ENCODE measurements at regions not wholly inside any gene's neighbourhood (a gene's known extent, or its start where the extent isn't known, plus 50 kb on each side); places are given as distances from the start of the nearest gene placed in this dataset.
"Not testable (repeated sequence)": the region's sequence is repeated elsewhere in the genome, so short reads cannot be mapped to it uniquely, and the experiment has no call there.

DNA sequence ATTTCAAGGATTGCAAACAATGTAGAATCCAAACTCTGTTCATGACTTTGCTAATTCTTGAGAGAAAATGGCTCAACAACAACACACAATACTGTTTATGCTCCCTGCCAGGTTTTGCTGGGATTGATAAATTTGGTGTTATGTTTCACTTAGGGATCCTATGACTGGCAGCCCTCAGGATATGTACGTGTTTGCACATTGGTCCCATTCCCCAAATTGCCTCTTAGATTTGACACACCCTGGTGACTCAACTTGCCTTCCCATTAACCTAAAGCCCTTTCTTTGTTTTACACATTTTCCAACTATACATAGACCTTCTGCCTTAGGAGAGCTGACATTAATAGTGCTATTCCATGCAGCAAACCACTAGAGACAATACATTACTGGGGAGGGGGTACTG is 809.4 kb upstream of the AMELY start:
- DNase-seq, result no peak

DNA sequence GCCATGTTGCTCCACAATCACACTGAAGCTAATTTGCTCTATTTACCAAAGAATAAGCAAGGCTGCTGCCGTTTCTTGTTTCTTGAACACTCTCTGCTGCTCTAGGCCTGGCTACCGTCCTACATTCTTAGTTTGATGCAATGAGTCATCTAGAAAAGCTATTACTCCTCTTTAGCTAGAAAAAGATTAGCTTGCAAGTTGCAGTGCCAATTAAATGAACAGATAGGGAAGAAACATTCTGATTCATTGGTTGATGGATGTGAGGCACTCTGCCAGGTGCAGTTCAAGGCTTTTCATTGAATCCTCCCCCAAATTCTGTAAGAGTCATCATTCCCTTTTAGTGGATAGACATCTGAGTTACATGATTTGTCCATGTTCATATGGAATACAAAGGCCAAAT is 807.7 kb upstream of the AMELY start:
- no peak for DNase-seq

DNA sequence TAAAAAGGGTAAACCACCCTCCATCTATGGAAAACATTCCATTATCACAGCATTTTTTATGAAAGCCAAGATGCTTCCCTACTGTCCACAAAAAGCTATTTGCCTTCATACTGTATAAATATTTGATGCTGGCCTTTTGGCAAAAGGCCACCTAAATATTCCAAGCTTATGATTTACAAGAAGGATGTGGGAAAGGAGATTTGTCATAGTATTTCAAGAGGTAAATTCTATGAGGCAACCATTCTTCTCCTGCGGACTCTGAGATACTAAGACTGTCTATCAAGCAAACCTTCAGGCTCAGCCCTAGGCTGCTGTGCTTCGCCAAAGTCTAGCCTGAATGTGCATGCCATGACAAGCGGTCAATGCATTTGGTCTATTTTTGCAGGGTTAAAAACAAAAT is 807.1 kb upstream of the AMELY start:
- DNase-seq, result no peak

DNA sequence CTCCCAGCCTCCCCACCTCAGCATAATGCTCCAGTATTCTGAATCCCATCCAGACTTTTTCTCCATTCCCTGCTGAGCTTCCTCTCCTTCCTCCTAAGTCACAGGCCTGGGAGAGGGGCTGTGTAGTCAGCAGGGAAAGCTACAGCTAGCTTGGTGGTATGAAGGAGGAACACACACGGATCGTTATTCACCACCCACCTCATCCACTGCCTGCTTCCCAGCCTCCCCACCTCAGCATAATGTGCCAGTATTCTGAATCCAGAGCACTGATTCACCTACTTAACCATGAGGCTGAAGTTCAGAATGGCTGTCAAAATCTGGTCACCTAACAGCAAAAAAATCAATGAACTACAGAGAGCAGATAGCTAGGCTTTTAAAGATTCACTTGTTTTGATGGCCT is 806.6 kb upstream of the AMELY start:
- DNase-seq, result no peak

DNA sequence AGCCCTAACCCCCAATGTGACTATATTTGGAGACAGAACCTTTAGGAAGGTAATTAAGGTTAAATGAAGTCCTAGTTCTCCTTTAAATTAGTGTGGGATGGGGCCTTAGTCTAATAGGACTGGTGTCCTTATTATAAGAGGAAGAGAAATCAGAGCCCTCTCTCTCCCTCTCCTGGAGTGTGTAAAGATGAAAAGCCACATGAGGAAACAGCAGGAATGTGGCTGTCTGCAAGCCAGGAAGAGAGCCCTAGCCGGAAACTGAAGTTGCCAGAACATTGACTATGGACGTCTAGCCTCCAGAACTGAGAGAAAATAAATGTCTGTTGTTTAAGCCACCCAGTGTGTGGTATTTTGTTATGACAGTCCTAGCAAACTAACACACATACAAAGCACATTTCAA is 802.9 kb upstream of the AMELY start:
- DNase-seq, result no peak

DNA sequence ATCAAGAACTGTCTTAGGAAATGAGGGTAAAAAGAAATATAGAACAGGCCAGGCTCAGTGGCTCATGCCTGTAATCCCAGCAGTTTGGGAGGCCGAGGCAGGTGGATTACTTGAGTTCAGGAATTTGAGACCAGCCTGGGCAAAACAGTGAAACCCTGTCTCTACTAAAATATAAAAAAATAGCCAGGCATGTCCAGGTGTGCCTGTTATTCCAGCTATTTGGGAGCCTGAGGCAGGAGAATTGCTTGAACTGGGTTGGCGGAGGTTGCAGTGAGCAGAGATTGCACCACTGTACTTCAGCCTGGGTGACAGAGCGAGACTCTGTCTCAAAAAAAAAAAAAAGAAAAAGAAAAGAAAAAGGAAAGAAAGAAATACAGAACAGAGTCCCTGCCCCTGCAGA is 802.2 kb upstream of the AMELY start:
- not testable (repeated sequence) for DNase-seq

DNA sequence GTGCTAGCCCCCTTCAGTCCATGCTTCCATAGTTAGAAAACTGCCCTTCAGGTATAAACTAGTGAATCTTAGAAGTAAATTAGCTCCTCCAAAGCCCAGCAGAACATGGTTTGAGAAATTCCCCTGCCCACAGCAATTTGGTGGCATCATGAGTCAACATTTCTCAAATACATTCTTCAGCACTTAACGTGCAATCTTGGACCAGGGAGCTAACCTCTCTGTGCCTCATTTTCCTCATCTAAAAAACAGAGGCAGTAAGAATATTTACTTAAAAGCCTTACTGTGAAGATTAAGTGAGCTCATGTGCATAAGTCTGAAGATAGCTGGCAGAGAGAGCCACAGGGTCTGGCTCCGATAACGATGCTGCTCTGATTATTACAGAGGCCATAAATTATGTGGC is 800.7 kb upstream of the AMELY start:
- DNase-seq, result no peak

DNA sequence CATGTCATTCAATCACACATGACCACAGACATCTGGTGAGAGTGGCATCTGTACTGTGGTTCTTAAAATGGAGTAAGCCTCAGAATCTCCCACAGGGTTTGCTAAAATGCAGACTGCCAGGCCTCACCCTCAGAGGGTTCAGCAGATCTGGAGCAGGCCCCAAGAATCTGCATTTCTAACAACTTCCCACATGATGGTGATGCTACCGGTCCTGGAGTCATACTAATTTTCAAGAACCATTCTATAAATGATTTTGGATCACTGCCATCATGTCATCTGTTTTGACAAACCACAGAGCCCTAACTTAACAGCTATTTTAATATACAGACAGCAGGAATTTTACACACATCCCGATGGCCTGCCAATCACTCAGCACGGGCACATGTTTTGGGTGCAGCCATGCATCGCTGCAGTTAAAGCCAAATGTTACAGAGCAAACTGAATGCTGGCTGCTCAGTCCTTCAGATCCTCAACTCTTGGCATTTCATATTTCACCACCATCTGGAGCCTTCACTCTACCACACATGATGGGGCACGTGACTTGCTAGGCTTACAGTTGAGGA is 792.1 kb upstream of the AMELY start:
- no peak for DNase-seq

DNA sequence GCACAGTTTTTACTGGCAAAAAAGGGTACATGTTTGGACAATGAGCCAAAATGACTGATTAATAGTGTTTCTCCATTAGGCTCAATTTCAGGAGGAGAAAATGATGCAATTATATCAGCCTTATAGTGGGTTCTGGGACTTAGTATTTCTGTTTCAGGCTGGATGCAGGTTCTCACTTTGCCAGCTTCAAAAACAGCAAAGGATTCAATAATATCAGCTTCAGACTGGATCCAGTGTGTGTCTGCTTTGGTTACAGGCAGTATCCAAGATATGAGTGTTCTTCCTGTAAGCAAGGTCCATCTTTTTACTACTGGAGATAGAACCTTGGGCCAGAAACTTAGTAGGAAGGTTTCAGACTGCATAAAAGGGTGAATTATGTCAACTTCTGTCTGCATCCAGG is 790.9 kb upstream of the AMELY start:
- DNase-seq, result no peak

DNA sequence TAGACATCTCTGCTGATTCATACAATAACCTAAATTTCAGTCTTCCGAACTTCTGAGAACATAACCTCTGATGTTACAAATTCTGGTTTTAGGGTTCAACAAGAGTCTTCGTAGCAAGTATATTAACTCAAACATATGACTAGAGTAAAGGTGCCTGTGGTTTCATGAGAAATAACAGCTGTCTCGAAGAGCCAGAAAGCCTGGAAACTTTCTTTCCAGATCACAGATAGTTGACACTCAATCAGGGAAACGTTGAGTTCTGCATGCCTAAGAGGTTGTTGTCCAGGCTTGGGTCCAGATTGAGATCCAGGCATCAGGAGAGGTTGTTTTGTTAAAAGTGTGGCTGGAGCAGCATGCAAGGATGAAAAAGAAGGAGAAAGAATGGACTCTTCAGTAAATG is 790.1 kb upstream of the AMELY start:
- no peak for DNase-seq

DNA sequence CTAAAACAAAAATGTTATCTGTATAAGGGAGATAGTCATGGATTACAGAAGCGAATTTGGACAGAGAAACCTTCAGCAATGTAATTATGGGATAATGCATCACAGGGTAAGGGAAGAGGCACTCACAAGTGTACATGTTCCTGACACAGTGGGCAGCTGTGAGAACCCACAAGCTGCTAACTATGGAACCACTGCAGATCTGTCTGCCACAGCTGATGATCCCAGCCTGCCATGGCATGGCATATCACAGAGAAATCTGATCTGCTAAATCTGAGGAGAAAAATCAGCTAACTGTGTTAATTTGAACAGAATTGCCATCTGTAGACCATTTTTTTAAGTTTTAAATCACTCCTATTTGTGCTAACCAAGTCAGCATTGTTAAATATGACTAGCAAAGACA is 786.0 kb upstream of the AMELY start:
- DNase-seq, result no peak

DNA sequence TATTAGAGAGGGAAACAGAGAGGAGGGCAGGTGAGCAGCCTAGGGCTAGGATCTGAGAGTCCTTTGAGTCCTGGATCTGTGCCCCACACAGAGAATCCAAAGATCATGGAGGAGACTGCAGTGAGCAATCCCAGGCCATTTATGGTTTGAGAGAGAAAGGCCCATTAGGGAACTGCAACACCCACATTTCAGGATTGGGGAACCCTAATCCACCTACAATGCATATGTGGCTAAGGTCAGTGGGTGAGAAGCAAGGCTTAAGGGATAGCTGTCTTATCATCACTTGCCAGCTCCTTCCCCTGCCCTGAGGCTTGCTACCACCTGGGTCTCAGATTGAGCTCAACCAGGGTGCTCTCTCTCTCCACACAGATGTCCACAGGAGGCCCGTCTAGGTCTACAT is 781.1 kb upstream of the AMELY start:
- DNase-seq, result no peak

DNA sequence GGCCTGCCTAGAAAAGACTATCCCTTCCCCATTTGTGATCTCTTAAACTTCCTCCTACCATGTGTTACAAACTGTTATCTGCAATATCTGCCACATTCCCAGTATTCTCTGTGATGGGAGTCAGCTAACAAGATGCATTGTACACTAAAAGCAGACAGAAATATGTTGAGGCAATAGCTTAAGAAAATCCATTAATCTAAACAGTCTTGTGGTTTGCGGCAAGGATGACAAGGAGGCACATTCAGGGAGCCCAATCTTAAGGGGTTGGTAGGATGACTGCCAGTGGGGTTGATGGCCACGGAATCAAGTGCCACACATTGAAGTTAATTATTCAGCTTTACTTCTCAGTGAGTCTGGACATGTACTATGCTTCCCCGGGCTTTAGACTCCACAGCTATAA is 775.5 kb upstream of the AMELY start:
- DNase-seq, result no peak

DNA sequence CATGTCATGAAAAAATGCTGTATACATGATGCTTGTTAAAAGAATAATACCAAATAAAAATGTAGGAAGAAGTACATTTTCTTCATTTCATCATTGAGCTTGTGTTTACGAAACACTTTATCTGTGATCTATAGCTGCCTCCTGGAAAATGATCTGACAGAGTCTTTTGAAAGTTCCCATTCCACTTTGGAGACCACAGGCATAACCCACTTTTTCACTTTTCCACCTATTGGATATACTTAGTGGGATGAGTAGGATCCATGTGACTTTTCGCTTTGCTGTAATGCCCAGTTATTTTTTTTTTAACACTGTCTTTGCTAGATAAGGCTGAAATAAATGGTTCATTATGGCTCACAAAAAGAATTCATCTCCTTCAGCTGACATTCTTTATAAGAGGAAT is 773.0 kb upstream of the AMELY start:
- DNase-seq, result no peak

DNA sequence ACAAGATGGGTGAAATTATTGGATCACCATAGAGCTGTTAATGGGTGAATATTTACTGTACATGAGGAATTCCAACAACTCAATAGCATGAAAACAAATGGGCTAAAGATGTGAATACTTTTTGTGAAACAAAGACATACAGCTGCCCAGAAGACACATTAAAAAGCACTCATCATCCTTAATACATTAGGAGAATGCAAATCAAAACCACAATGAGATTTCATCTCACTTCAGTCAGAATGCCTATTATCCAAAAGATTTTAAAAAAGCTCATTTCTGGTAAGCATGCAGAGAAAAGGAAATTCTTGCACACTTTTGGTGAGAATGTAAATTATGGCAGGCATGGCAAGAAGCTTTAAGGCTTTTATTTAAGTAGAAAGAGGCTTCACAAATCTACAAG is 770.8 kb upstream of the AMELY start:
- no peak for DNase-seq

DNA sequence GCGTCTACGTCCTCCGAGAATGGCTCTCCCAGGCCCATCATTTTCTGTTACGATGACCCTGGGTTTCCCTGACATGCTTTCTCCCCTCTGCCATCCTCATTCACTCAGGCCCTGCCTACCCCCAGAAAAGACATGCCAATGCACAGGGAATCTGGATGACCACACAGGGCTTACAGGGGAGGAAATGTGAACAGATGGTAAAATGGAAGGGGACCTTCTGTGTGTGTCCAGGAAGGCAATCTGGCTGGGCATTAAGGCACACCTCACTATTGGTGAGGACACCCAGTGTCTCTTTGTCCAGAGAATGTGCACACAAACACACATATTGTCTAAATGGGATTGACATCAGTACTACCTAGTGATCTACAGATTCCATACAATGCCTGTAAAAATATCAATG is 769.9 kb upstream of the AMELY start:
- DNase-seq, result no peak

DNA sequence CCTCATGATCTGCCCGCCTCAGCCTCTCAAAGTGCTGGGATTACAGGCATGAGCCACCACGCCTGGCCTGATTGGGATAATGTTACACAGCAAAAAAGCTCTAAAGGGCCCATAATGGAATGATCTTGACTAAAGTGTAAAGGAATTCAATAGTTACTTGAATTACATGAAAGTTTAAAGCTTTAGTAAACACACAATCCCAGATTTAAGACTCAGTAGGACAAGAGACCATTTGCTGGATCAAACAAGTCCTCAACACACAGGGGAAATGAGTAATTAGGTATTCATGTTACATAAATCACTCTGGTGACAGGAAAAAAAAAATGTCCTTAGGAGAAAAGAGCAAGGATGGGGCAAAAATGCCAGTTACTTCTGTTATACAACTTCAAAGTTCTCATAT is 762.9 kb upstream of the AMELY start:
- DNase-seq, result no peak

DNA sequence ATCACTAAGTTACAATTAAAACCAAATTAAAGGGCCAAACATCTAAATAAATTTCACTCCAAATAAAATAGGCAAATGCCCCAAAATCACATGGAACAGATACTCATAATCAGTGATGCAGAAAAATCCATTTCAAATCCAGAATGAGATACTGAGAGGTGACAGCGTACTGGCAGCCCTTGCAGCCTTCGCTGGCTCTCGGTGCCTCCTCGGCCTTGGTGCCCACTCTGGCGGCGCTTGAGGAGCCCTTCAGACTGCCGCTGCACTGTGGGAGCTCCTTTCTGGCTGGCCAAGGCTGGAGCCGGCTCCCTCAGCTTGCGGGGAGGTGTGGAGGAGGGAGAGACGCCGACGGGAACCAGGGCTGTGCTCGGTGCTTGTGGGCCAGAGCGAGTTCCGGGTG is 761.2 kb upstream of the AMELY start:
- DNase-seq, result no peak

DNA sequence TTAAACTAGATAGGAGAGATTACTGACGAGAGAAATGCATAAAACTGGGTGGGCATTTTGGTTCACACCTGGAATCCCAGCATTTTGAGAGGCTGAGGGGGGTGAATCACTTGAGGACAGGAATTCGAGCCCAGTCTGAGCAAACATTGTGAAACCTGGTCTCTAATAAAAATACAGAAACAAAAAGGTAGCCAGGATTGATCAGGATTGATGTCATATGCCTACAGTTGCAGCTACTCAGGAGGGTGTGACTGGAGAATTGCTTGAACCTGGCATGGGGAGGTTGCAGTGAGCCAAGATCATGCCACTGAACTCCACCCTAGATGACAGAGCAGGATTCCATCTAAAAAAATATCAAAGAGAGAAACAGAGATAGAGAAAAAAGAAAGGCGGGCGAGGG is 751.7 kb upstream of the AMELY start:
- DNase-seq, result no peak

DNA sequence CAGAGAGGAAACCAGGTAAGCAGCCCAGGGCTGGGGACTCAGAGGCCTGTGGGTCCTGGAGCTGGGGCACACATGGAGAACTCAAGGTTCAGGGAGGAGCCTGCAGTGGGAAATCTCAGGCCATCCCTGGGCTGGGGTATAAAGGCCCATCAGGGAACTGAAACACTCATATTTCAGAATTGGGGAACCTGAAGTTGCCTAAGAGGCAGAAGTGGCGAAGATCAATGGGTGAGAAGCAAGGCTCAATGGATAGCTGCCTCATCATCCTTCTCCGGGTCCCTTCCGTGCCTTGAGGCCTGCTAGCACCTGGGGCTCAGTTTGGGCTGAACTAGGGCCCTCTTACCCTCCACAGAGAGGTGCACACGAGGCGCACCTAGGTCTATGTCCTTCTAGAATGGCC is 747.5 kb upstream of the AMELY start:
- no peak for DNase-seq

DNA sequence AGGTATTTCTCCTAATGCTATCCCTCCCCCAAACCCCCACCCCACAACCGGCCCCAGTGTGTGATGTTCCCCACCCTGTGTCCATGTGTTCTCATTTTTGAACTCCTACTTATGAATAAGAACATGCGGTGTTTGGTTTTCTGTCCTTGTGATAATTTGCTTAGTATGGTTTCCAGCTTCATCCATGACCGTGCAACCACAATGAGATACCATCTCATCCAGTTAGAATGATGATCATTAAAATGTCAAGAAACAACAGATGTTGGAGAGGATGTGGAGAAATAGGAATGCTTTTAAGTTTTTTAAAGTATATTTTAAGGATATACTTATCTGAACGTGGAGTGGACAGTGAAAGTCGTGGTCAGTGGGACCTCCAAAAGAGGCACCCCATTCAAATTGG is 745.0 kb upstream of the AMELY start:
- DNase-seq, result no peak

DNA sequence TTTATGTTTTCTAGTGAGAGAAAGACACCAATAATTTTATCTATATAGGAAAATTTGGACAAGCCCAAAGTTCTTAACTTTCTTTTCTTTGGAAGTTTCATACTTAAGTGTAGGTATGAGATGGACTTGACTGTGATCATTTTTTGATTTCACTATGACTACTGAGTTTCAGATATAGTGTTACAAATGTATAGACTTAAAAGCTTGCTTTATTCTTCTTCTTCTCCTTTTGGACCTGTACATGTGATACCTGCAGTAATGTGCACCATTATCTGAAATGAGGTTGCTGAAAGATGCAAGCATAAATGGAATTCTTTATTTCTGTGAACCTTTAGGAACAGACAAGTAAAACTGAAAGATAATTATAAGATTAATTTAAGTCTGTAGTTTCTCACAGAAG is 743.4 kb upstream of the AMELY start:
- no peak for DNase-seq

DNA sequence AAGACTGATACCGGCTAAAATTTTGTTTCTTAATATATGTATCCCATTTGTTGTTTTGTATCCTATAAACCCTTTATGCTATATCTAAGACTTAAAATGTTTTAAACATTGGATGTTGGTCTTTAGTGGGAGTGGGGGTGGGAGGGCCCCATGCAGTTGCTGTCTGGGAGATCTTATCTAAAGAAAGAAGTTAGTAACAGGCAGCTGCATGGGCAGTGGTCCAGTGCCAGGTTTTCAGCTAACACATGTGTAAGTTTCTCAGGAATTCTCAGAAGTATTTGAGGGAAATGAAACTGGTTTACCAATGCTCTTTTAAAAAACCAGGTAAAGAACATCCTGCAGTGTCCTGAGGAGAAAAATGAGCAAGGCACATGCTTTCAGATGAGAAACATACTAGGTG is 738.3 kb upstream of the AMELY start:
- DNase-seq, result not testable (repeated sequence)
